Tongue (tissue), 1 donor: ENCODE measurements at regions not wholly inside any gene's neighbourhood (a gene's known extent, or its start where the extent isn't known, plus 50 kb on each side); places are given as distances from the start of the nearest gene placed in this dataset.

Experiments
- DNase-seq: peaks from one replicate; pipeline ENCODE4 v3.0.0-alpha.2; 2015

DNA sequence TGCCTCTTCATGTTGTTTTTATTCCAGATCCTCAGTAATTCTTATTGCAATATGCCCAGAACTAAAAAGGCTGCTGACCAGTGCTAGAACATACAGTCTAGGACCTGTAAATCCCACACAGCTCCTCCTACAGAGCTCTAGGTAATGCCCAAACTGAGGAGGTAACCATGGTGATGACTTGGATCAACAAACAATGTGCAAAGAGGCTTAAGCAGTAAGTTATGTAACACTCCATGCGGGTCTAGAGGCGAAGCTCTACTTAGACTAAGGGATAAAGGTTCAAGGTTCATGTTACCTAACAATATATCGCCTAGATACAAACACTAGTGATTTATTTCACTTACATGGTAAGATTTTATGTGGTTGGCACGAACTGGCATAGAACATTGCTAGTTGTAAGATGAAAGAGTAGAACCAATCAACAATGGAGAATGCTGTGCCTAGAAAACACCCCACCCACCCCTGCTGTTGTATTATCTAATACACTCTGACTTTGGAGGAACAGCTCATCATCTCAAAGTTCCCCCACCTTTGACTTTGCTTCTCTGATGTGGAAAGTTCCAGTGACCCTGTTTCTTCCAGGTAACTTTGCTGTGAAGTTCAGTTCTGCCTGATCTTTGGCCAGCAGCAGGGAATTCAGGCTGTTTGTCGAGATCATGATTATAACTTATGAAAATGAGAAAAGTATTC, 242.4 kb downstream of the ALDH8A1 start:
- peak; percentile 57 for DNase-seq

DNA sequence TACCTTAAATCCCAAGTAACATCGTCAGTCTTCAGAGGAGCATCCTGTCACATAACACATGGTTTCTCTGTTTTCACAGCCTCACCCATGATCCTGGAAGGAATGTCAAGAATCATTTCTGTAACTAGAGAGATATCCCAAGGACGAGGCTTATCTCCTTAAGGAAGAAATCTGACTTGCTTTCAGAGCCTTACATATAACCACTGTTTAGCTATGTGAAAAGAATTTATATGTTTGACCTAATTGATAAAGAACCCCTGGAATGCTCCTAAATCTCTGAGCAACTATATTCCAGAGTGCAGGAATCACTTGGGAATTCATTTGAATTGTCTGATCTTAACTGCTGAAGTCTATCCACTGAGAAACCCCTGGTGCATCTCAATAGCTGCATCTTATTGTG, 243.1 kb downstream of the ALDH8A1 start:
- DNase-seq, result no peak

- no peak for DNase-seq
Observed at GRCh38 chr6:134706153-134706552, 243.7 kb downstream of the ALDH8A1 start.

- DNase-seq, result peak; percentile 47
Observed at GRCh38 chr6:134703206-134703605, 246.7 kb downstream of the ALDH8A1 start.

- DNase-seq, result no peak
Observed at GRCh38 chr6:134702279-134702678, 247.6 kb downstream of the ALDH8A1 start.

- DNase-seq, result no peak
Observed at GRCh38 chr6:134701301-134701700, 248.6 kb downstream of the ALDH8A1 start.

GRCh38 chr6:134698228-134698627, 251.7 kb downstream of the ALDH8A1 start:
- DNase-seq, result no peak

DNA sequence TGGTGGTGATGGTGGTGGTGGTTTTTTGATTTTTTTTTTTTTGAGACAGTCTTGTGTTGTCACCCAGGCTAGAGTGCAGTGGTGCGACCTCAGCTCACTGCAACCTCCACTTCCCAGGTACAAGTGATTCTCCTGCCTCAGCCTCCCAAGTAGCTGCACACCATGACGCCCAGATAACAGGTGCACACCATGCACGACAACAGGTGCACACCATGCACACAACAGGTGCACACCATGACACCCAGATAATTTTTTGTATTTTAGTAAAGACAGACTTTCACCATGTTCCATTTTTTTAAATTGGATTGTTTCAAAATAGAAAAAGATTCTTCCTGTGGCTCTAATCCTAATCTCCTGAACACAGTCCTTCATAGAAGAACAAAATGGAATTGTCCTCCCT, 257.9 kb downstream of the ALDH8A1 start:
- no peak for DNase-seq

DNA sequence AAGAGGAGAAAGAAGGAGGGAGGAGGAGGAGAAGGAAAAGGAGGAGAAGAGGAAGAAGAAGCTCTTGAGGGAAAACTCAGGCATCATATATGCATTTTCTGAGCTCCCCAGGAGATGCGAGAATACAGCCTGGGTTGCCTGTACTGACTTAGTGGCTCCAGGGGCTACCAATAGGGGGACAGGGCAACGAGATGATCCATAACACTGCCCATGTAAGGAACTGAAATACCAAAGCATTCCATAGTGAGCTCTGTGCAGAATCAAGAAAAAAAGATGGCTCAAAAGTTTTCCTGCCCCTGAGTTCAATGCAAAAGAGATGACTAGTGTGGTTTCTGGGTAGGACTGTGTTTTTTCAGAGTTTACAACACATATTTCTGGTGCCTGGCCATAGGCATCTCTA, 258.7 kb downstream of the ALDH8A1 start:
- no peak for DNase-seq

- no peak for DNase-seq
Observed at GRCh38 chr6:134690048-134690447, 259.9 kb downstream of the ALDH8A1 start.

DNA sequence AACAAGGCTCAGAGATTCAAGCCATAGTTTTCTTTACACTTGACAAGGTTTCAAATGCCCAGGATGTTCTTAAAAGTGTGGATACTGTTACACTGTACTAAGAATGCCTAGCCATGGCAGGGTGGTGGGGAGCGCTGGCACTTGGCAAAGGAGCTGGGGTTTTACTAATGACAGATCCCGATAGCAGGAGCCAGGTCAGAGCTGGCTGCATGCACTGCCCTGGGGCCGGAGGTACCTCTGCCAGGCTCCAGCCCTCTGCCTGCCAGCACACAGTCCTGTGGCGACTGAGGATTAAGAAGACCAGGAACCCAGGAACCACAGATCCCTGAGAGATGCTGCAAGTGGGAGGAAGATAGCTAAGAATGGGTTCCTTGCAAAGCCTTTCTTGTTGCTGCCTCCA, 260.3 kb downstream of the ALDH8A1 start:
- DNase-seq, result no peak

GRCh38 chr6:134689177-134689576, 260.7 kb downstream of the ALDH8A1 start:
- DNase-seq, result no peak

DNA sequence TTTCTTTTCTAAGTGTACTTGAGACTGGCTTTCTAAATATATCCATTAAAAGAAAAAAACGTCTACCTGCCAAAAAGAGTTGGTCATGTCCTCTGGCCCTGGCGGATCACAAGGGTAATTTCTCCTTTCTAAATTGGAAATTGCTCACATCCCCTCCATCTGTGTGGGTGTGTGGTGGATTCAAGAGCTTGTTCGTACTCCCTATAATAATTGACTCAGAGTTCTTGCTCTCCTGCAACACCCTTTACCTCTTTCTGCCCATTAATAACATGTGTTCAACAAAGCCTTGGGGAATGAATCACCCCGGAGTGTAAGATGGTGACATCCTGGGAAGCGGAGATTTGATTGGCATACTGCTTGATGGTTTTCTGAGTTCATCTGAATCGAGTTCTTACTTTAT, 263.8 kb downstream of the ALDH8A1 start:
- no peak for DNase-seq

GRCh38 chr6:134684423-134684795, 265.5 kb downstream of the ALDH8A1 start:
- DNase-seq, result no peak

DNA sequence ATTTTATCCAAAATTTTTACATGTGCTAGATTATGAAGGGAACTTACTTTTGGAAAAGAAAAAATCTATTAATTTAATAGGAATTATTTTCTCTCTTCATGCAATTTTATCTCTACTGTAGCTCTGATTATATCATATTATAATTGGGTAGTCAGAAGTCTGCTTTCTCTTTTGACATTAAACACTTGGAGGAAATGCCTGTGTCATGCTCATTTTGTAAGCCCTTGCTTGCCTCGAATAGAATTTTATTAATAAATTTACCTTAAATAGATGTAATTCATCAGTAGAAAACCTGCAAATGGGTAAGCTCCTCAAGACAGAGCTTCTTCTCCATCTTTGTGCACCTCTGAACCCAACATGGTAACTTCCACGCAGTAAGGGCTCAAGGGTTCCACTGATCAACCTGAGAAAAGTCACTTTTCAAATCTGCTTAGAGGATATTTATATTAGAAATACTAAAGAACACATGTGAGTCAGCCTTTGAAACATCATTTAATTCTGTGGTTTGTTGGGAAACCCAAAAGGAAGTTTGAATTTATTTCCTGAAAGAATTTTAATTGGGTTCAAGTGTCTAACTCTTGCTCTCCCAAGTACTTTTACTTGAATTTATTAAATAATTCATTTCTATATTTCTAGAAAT, 266.0 kb downstream of the ALDH8A1 start:
- DNase-seq, result no peak

- no peak for DNase-seq
Observed at GRCh38 chr6:134680433-134680832, 269.5 kb downstream of the ALDH8A1 start.

DNA sequence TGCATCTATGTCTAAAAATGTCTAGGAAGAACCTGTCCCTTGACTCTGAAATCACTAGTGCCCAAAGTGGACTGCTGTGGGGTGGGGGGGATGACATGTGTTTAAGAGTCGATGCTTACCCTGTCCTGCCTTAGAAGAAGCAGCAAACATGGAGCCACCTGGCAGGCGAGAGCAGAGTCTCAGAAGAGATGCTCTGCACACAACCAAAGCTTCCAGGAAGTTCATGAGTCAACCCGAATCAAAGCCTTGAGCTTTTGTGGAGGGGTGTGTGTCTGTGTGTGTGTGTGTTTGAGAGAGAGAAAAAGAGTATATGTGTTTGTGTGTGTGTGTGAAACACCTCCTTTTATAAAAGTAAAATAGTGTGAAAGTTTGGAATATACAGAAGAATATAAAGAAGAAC, 269.9 kb downstream of the ALDH8A1 start:
- DNase-seq, result no peak

DNA sequence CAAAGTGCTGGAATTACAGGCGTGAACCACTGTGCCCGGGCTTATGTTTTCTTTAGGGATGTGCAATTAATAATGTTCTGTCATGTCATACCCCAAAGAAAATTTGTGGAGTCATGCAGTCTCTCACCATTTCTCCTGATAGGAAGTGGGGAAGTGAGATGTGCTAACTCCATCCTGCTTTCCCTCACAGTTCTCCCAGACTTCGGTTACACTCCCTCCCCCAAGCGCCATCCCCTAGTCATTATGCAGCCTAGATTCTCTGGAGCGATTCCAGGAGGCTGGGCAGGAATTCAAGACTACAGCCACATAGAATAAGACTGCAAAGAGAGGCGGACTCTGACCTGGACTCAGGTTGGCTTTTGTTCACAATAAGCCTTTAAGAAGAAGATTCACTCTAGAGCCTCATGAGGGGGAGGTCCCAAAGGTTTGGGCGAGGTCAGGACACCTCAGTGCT, 271.4 kb downstream of the ALDH8A1 start:
- DNase-seq, result peak; percentile 74

- peak; percentile 15 for DNase-seq
Observed at GRCh38 chr6:134676307-134677281, 273.3 kb downstream of the ALDH8A1 start.

- no peak for DNase-seq
Observed at GRCh38 chr6:134675110-134676054, 274.5 kb downstream of the ALDH8A1 start.

GRCh38 chr6:134674562-134674961, 275.3 kb downstream of the ALDH8A1 start:
- DNase-seq, result no peak

DNA sequence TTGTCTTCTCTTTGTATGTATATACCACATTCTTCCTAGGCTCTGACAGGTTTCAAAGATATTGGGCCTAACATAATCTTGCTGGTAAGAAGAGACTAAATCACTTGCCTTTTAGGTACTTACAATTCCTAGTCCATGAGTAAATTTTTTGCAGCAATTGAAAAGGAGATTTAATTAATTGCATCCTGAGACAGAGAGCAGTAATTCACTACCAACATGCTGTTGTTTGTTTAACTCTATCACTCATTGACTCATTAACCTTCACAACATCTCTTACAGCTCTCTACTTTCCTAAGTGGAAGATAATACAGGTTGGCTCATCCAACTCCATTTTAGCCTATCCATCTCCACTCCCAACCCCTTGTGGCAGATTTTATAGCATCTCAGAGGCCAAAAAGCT, 280.4 kb downstream of the ALDH8A1 start:
- DNase-seq, result no peak
